Suppressor macrophage treated with lipopolysaccharide for 4 hours (primary cell): ENCODE measurements at regions not wholly inside any gene's neighbourhood (a gene's known extent, or its start where the extent isn't known, plus 50 kb on each side); places are given as distances from the start of the nearest gene placed in this dataset.
A peak's percentile ranks its signal among the peaks of the same experiment; 100 is the strongest.

Experiments
- DNase-seq: peaks from one replicate; pipeline ENCODE4 v3.0.0-alpha.2; 2020

DNA sequence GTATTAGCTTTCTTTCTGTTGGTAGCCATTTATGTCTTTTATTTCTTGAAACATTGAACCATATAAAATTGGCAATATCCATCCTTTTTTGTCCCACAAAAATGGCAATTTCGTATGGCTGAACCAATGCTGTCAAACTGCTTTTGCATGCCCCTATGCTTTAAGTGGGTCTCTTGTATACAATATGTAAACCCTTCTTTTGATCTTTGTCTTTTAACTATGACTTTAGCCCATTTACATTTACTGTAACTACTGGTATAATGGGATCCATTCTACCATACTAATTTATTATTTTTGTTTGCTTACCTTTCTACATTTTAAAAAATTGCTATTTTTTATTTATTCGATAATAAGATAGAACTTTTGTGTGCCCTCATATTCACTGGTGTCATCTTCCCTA, 93.4 kb downstream of the TENT4A start:
- no peak for DNase-seq

DNA sequence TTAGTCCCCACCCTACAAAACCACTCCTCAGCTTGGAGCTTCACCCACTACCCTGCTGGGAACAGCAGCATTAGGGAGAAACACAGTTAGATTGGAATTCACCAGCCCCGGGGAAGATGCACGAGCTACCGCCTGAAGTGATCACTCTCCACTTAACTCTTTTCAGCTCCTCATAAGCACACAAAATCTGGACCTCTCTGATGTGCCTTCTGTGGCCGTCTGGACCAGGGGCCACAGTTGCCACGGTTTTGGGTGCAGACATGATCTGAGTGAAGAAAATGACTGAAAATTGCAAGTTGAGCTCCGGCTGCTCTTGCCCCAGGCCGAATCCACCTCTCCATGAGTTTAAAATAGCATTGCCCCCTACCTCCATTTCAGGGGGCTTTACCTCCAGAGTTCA, 95.2 kb downstream of the TENT4A start:
- no peak for DNase-seq

DNA sequence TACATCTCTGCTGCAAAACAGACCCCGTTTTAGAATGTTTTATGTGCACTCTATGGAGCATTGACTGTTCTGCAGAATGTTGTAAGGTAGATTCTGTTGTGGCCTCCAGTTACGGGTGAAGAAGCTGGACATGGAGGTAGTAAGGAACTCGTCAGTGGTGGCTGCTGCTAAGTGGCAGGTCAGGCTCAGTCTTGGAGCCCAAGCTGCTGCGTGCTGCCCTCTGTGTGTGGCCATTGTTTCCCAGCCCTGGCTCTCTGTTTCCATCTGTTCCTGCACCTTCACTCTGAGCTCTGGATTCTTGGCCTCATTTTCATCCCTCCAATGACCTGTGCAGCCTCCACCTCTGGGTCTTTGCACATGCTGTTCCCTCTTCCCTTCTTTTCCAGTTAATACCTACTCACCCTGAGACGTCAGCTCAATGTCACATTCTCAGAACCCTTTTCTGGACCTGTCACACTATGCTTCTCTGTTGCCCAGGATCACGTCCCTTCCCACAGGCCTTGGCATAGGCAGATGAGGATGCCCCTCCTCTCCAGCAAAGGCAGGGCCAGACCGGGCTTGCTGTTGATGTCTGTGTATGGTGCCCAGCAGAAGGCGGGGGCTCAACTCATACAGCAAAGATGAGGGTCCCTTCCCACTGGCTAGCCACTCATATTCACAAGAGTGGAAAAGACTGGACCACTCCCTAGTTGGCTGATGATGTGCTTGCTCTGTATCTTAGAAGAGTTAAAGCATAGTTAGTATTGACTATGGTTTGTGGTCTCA, 97.6 kb downstream of the TENT4A start:
- no peak for DNase-seq

DNA sequence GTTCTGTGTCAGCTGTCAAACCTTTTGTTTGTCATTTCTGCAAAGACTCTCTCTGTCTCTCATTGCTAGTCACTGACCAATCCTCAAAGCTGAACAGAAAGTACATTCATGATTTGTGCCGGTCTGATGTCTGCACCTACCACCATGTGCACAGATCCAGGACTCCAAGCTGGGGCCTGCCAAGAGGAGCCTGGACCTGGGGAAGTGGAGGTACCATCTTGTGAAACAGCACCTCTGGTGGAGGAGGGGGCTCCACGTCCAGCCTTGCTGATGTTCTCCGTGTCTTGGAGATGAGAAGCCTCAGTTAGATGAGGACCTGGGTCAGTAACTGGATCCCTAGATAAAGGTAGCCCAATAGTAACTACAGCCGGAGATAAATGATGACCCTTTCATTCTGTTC, 98.9 kb downstream of the TENT4A start:
- DNase-seq, result no peak

DNA sequence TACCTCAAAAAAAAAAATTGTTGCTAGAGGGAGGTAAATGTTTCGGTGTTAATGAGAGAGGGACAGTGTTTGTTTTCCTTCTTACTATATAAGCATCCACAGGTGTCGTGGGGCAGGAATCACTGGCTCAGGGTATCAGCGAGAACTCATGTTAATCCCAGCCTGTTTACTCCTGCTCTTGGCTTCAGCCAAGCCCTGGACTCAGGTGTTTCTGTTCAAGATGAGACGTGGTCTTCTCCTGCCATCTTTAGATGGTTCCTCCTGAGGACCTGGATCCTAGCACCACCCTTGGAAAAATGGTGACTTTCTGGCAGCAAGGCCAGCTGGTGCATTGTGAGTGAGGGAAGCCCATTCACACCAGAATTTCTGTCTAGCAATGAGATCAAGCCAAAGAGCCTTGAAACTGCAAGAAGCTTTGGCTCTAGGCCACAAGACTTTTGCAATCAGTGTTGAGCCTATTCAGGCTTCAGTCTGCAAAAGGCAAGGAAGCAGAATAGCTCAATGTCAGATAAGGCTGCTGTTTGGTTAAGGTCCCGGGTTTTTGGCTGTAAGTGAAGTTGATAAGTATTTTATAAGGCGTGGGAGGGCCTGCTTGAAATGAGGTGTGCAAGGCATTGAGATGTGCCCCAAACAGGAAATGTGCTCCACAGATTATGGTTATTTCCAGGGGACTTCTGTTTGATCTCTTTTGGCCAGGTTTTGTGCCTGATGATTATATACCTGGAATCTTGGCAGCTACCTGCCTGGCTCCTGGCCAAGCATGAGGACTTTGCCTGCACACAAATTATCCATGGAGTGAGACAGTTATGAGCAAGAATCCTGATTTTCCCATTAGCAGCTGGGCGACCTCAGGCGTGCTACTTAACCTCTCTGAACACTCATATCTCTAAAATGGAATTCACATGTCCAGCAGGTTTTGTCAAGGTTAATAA, 99.8 kb downstream of the TENT4A start:
- DNase-seq, result no peak

DNA sequence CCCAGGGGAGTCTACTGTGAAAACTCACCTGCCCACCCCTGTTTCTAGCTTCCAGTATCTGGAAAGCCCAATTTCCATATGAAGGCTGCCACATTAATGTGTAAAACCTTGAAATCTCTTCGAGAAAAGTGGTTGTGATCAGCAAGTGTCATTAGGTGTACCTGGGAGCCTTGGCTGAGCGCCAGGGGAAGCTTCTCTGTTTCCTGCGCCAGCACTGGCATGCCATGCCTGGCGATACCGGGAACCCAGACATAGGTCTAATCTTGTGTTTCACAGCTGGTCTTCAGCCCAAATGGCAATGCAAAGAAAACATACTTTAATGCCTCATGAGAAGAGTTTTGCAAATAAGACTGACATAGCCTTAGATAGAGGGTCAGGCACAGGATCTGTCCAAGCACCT, 101.6 kb downstream of the TENT4A start:
- no peak for DNase-seq

DNA sequence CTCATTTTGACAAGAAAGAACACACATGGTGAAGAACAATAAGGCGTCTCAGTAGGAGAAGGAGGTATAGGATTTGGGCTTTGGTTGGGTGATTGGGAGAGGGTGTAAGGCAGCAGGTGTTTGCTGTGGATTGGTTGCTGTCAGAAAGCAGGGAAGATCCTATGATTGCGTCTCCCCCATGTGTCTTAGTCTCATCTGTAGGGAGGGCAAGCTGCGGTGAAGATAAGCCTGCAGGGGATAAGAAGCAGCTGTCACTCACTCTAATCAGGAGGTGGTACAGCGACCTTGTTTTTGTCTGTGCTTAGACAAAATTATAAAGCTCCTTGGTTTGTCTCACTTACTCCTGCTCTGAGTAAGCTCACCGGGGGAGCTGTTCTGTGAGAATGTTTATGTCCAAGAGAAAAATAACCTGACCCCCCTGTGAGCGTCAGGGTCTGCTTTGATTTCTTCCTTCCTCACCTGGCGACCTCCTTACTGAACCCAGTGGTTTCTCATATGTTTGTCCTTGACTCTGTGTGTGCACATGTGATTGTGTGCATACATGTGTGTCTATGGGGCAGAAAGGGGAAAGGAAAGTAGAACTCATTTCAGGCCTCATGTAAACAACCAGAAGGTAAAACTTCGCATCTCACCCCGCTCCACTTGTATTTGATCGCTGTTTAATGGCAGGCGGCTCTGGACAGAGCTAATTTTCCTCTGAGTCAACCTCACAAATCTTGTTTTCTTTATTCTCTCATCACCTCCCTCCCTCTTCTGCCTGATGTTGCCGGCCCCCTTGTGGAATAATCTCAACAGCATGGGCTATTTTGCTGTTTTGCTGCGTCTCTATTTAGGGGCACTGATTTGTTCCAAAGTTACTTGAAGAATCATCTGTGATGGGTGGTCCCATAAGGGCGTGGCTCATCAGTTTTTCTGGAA, 105.6 kb downstream of the TENT4A start:
- DNase-seq, result no peak

DNA sequence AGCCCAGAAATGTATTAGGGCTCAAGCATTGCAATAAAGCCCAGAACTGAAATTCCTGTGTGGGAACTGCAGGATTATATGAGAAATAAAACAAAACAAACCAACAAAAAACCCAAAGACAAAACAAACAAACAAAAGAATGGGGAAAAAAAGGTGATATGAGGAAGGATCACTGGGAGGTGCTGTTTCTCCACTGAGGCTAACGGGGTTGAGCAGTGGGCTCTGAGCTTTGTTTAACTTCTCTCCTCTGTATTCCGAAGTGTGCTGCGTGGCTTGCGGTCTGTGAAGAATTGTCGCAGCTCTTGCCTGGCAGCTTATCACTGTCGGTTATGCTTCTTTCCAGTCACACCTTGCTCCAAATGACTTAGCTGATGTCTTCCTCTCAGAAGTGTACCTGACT, 106.3 kb downstream of the TENT4A start:
- DNase-seq, result no peak

DNA sequence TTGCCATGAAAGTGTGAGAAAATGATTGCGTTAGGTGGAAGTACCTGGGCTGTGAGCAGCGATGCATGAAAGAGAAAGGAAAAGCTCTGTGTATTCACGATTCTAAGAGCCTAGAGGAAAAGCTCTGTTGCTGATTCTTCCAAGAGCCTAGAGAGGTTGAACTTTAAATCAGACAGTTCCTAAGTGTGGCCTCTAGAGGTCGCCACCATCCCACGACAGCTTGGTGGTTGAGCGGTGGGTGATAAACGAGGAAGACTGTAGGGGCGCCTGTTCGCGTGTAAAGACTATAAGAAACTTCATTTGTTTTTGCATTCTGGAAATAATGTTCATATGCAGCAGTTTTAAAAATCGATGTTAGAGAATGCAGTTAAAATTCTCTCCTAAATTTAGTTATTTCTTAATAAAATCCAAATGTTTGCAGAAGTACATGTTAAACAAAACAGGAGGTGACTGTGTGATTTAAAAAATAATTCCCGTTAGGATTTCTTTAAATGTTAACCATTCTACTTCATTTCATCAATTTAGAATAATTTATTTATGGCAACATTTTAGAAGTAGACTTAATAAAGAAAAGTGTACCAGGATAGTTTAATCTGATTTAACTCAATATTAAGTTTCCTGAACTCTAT, 107.7 kb downstream of the TENT4A start:
- DNase-seq, result peak; percentile 46

DNA sequence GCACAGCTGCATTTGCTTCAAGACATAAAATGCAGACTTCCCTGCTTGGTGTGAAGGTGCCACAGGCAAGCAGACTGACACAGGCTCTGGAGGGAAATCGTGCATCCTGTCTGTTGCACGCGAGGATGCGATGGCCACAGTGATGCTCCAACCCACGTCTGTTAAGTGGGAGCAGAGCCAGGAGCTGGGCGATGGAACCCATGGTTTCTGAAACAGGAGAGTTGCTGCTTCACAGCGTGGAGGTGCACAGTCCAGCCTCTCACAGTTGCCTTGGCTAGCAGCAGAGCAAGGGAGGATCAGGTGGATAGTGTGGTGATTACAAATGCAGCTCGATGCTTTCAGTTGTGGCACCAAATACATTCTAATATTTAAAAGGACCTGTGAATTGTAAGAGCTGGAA, 108.8 kb downstream of the TENT4A start:
- no peak for DNase-seq

DNA sequence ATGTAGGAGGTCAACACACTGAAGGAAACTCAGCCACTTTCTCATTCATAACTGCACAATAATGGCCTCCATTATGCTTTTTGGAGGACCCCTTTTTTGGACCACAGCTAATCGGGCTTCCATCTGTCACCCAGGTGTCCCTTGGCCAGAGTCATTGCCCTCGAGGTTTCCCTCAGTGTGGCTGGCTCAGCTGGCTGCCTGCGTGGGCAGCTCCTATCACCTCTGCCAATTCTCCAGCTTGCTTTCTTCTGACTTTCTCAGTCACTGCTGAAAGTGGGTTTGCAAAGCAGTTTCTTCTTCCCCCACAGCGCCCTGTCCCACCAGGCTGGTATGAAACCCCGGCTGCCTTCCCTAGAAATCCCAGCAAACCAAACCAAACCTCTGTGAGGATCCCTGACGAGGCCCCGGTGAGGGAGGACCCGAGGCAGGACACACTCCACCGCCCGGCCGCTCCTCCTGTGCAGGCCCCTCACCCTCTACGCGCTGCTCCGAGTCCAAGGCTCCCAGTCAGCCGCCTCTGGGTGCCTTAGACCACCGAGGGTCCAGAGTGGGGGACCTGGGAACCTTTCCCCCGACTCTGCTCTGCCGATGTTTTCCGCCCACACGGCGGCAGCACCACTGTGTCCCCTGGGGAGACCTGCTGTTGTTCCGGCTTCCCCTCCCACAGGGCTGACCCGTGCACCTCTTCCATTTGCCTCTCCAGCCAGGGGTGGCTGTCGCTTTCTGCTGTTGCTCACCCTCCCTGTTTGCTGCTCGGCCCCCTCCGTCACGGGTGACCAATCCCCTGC, 109.5 kb downstream of the TENT4A start:
- no peak for DNase-seq

DNA sequence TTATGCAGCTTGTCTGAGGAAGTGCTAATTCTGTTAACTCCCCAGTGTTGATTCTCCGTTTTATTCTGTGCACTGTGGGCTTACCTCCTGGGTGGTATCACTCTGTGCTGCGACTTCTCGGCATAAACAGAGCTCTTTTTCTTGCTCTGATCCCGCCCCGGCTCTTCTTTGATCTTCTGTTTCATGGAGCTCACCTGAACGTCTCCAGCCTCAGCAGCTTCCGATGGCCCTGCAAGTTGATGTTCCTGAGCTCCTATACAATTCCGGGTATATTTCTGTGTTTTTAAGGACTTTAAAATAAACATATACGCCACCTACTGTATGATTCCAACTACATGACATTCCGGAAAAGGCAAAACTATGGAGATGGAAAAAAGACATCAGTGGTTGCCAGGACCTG, 110.8 kb downstream of the TENT4A start:
- no peak for DNase-seq

DNA sequence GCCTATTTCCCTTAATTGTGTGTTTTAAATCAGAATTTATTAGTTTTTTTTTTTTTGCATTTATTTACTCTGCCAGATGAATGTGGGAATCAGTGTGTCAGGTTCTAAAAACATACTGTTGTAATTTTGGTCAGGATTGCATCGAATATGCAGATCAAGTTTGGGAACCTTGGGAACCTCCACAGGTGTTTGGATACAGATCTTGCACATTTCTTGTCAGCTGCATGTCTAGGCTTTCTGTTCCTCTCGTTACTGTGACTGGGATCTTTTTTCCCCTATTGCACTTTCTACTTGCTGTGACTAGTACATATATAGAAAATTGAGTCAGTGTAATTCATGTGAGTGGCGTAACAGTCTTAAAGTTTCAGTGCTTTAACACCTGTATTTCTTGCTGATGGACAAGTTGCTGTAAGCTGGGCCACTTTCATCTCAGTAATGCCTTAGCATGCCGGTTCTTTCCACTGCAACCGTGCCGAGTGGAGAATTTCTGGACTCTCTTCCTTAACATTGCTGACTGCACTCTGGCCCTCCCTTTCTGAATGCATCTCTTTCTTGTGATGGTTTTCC, 112.5 kb downstream of the TENT4A start:
- DNase-seq, result no peak

DNA sequence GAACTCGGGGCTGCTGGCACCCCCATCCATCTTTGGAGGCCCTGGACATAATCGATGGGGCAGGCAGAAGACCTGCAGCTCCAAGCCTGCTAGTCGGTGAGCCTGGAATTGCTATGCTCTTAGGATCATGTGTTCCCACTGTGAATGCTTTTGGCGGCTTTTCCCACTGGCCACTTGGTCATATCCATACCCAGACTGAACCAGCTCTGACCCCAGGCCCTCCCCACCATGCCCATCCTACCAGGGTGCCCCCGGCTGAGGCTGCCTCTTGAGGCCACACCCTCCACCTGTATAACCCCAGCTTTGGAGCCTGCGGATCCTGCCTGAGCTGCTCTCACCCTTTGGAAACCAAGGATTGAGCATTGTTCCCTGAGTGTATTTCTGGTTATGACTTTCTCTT, 113.5 kb downstream of the TENT4A start:
- no peak for DNase-seq

DNA sequence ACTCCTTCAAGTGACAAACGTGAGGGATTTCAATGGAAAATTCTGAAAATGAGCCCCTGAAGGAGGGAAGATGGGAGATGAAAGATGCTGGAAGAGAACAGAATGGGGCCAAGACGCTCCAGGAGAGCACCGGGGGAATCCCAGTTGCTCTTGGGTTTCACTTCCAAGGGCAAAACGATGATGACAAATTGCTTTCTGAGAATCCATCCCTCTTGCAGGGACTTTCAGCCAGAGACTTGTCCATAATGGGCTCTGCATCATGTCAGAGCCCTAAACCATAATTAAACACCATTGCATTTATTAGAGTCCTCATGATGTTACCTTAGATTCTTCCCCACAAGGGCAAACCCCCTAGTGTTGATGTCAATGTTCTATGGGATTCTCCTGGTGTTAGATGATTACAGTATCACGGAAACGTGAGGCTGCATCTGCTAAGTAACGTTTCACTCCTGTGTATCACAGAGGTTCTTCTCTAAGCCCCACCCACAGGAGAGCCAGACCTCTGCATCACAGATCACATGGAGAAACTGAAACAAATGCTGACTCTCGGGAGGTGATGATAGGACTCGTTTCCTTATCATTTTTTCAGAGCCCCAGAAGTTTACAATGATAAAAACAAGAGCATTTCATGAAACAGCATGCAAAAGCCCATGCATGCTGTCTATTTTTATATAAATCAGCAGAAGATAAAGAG, 114.4 kb downstream of the TENT4A start:
- DNase-seq, result peak; percentile 79

DNA sequence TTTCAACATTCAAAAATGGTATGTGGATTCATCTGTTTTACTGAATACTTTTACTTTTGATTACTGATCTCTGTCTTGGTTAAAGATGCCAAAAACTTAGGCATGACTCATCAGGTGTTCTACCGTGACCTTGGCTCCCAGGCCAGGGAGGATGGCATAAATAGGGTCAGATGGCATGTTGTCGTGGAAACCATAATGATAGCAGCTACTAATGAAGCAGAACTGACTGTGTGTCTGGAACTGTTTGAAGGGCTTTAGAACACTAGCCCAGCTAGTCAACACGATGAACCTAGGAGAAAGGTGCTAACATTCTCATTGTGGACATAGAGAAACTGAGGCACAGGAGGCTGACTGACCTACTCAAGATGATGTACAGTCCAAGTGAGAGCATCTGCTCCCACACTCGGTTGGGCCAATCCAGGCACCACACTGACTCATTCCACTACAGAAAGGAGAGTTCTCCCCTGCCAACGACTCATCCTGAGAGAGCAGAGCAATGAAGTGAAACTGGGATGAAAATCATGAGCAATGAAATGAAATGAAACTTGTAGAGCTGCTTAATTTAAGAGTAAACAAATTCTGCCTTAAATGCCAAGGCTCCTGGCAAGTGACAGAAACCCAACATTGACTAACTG, 116.0 kb downstream of the TENT4A start:
- DNase-seq, result peak; percentile 84

DNA sequence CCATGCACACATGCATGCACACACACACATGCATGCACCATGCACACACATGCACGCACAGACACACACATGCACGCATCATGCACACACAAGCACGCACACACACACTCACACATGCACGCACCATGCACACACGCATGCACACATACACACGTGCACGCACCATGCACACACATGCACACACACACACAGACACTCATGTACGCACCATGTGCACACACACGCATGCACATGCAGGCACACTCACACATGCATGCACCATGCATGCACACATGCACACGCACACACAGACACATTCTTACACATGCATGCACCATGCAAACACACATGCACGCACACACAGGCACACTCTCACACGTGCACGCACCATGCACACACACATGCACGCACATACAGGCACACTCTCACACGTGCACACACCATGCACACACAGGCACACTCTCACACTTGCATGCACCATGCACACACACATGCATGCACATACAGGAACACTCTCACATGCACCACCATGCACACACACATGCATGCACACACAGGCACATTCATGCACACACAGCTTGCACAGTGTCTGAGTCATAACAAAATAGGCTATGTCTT, 117.5 kb downstream of the TENT4A start:
- DNase-seq, result no peak

DNA sequence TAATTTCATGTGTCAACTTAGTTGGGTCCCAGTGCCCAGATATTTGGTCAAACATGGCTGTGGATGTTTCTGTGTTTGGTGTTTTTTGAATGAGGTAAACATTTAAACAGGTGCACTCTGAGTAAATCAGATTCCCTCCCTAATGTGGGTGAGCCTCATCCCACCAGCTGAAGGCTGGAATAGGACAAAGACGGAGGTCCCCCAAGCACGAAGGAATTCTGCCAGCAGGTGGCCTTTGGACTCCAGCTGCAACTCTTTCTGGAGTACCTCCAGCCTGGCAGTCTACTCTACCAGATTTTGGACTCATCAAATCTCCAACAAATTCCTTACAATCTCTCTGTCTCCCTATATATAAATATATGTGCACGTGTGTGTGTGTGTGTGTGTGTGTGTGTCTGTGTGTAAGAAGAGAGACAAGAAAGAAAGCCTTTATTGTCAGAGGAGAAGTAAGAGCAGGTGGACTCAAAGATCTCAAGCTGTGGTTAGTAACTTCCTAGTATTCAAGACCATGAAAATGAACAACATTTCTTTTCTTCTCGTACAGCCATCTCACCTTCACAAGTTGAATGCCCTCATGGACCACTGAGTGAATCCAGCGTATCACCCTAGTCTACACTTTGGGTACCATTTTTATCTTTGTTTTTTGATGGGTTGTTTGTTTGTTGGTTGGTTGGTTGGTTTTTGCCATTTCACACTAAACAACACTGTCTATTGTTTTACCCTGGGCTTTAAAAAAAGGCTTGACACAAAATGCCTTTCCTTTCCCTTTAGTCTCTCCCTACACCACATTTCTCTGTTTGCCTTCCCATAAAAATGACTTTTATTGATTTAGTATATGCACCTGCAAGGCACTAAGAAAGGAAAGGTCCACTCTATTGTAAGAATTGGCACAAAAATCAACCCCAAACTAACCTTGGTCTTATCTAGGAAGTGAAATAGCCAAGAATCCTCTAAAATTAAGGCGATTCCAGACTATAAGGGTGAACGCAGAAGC, 118.7 kb downstream of the TENT4A start:
- no peak for DNase-seq

DNA sequence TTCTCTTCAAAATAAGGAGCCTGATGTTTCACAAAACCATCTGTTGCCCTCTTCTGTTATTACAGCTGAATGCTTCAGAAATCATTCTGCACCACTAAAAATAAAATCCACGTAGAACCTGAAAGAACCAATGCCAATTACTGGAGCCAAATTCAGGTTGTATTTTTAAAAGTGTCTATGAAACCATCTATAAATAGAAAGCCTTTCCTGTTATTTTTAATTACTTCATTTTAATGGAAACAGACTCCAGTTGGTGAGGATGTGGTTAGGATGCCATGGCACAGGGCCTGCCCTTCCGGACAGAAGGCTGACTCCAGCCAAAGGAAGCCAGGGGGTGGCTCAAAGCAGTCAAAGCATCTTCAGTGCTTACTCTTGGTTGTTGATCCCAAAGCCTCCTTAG, 119.8 kb downstream of the TENT4A start:
- no peak for DNase-seq
